ENCODE measurements at regions not wholly inside any gene's neighbourhood (a gene's known extent, or its start where the extent isn't known, plus 50 kb on each side); places are given as distances from the start of the nearest gene placed in this dataset.

GRCh38 chr5:4243479-4244264 lies 648.0 kb downstream of the IRX1 start:
- DNase-seq, result no peak

GRCh38 chr5:4244306-4244705 lies 648.7 kb downstream of the IRX1 start:
- no peak for DNase-seq

GRCh38 chr5:4245076-4245475 lies 649.4 kb downstream of the IRX1 start:
- DNase-seq, result no peak

GRCh38 chr5:4245511-4245910 lies 649.9 kb downstream of the IRX1 start:
- DNase-seq, result no peak

- no peak for DNase-seq
These were observed 650.8 kb downstream of the IRX1 start for GRCh38 chr5:4246447-4246846.

GRCh38 chr5:4250254-4250653 lies 654.6 kb downstream of the IRX1 start:
- DNase-seq, result no peak

- no peak for DNase-seq
These were observed 656.8 kb downstream of the IRX1 start for GRCh38 chr5:4252385-4252784.

- DNase-seq, result no peak
These were observed 659.1 kb downstream of the IRX1 start for GRCh38 chr5:4254736-4255135.

GRCh38 chr5:4255441-4255840 lies 659.8 kb downstream of the IRX1 start:
- no peak for DNase-seq

- no peak for DNase-seq
These were observed 662.5 kb downstream of the IRX1 start for GRCh38 chr5:4258170-4258569.

GRCh38 chr5:4271193-4271592 lies 675.6 kb downstream of the IRX1 start:
- DNase-seq, result no peak

GRCh38 chr5:4275232-4275631 lies 679.6 kb downstream of the IRX1 start:
- DNase-seq, result peak; percentile 7

- no peak for DNase-seq
These were observed 699.2 kb downstream of the IRX1 start for GRCh38 chr5:4294878-4295277.

GRCh38 chr5:4295663-4296339 lies 700.2 kb downstream of the IRX1 start:
- no peak for DNase-seq

GRCh38 chr5:4306057-4306456 lies 710.4 kb downstream of the IRX1 start:
- no peak for DNase-seq

GRCh38 chr5:4309026-4309425 lies 713.4 kb downstream of the IRX1 start:
- no peak for DNase-seq

GRCh38 chr5:4313138-4313537 lies 717.5 kb downstream of the IRX1 start:
- no peak for DNase-seq

- DNase-seq, result no peak
These were observed 724.0 kb downstream of the IRX1 start for GRCh38 chr5:4319478-4320128.

- no peak for DNase-seq
These were observed 734.7 kb downstream of the IRX1 start for GRCh38 chr5:4330327-4330726.

- no peak for DNase-seq
These were observed 739.4 kb downstream of the IRX1 start for GRCh38 chr5:4335078-4335477.

GRCh38 chr5:4337519-4337918 lies 741.9 kb downstream of the IRX1 start:
- DNase-seq, result no peak

GRCh38 chr5:4339949-4340348 lies 744.3 kb downstream of the IRX1 start:
- no peak for DNase-seq

- no peak for DNase-seq
These were observed 750.2 kb downstream of the IRX1 start for GRCh38 chr5:4345850-4346249.

- DNase-seq, result no peak
These were observed 752.8 kb downstream of the IRX1 start for GRCh38 chr5:4348423-4348822.
